HEK293T (cell line): ENCODE measurements at regions not wholly inside any gene's neighbourhood (a gene's known extent, or its start where the extent isn't known, plus 50 kb on each side); places are given as distances from the start of the nearest gene placed in this dataset.
"Not testable (repeated sequence)": the region's sequence is repeated elsewhere in the genome, so short reads cannot be mapped to it uniquely, and the experiment has no call there.

Experiments
- CTCF ChIA-PET: fragments of 350-600 bp; formaldehyde crosslinking; extraction: SDS; loops from one replicate; lab custom pipeline; 2021; ENCODE audit warnings: antibody characterized with exemption, inconsistent platforms; lab: Yijun Ruan, JAX
- POLR2A ChIA-PET: fragments of 350-600 bp; formaldehyde crosslinking; extraction: SDS; loops from one replicate; lab custom pipeline; 2020; ENCODE audit warnings: antibody characterized with exemption, inconsistent platforms; lab: Yijun Ruan, JAX
- DNase-seq: peaks from one replicate; pipeline ENCODE4 v3.0.0; 2012; ENCODE audit warnings: mixed read lengths; ENCODE audit errors: extremely low spot score
- ARNT ChIP-seq: fragments of 450-650 bp; IDR thresholded peaks from 2 replicates; pipeline ENCODE4 v1.6.1; 2017; ENCODE audit warnings: mild to moderate bottlenecking
- BHLHE40 ChIP-seq: fragments of 450-650 bp; IDR thresholded peaks from 2 replicates; pipeline ENCODE4 v1.6.1; 2016; ENCODE audit warnings: mild to moderate bottlenecking, moderate library complexity, borderline replicate concordance
- CTBP1 ChIP-seq: fragments of 450-650 bp; IDR thresholded peaks from 2 replicates; pipeline ENCODE4 v1.6.1; 2016; ENCODE audit warnings: borderline replicate concordance
- ELF4 ChIP-seq: fragments of 450-650 bp; IDR thresholded peaks from 2 replicates; pipeline ENCODE4 v1.6.1; 2017; ENCODE audit warnings: antibody characterized with exemption
- FOXA1 ChIP-seq: fragments of 450-650 bp; IDR thresholded peaks from 2 replicates; pipeline ENCODE4 v1.6.1; 2016; ENCODE audit warnings: mild to moderate bottlenecking
- FOXK2 ChIP-seq: fragments of 450-650 bp; IDR thresholded peaks from 2 replicates; pipeline ENCODE4 v1.6.1; 2016; ENCODE audit warnings: mild to moderate bottlenecking
- FOXM1 ChIP-seq: fragments of 450-650 bp; IDR thresholded peaks from 2 replicates; pipeline ENCODE4 v1.6.1; 2017; ENCODE audit warnings: mild to moderate bottlenecking, borderline replicate concordance
- HDGF ChIP-seq: fragments of 450-650 bp; IDR thresholded peaks from 2 replicates; pipeline ENCODE4 v1.6.1; 2017; ENCODE audit warnings: antibody characterized with exemption, borderline replicate concordance
- L3MBTL2 ChIP-seq: fragments of 450-650 bp; conservative IDR thresholded peaks from 2 replicates; pipeline ENCODE4 v1.6.1; 2016; ENCODE audit warnings: mild to moderate bottlenecking
- LEF1 ChIP-seq: fragments of 450-650 bp; IDR thresholded peaks from 2 replicates; pipeline ENCODE4 v1.6.1; 2017; ENCODE audit warnings: mild to moderate bottlenecking, borderline replicate concordance
- NFRKB ChIP-seq: fragments of 450-650 bp; IDR thresholded peaks from 2 replicates; pipeline ENCODE4 v1.6.1; 2016; ENCODE audit warnings: mild to moderate bottlenecking, moderate library complexity
- SP1 ChIP-seq: fragments of 450-650 bp; IDR thresholded peaks from 2 replicates; pipeline ENCODE4 v1.6.1; 2017
- SUZ12 ChIP-seq: fragments of 450-650 bp; IDR thresholded peaks from 2 replicates; pipeline ENCODE4 v1.6.1; 2016; ENCODE audit warnings: mild to moderate bottlenecking
- TARDBP ChIP-seq: fragments of 450-650 bp; IDR thresholded peaks from 2 replicates; pipeline ENCODE4 v1.6.1; 2016
- ZNF384 ChIP-seq: fragments of 450-650 bp; IDR thresholded peaks from 2 replicates; pipeline ENCODE4 v1.6.1; 2016
- TF ChIP-seq, protein P1 (sequence below): fragments of 450-650 bp; IDR thresholded peaks from 2 replicates; pipeline ENCODE4 v1.6.1; 2016

DNA sequence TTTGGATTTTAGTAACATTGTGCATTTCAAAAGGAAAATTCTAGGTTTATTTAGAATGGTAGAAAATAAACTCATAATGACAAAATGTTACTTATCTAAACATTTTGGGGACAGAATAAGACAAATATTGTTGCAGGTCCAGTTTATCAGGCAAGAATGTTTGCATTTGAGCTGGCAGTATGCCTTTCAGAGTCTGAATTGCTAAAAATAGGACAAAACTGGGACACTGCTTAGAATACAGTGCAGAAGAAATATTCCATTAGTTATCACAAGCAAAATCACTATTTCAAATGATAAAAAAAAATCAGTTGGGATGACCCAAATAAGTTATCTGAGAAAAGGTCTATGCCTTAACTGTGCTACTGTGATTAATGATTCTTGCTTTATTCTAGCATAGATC is 870.3 kb upstream of the MIR17HG start:
- no peak for DNase-seq
- ChIA-PET CTCF (no interaction called here), POLR2A (no interaction called here)
- TF ChIP-seq CTBP1 (no peak), ELF4 (no peak), FOXM1 (no peak), HDGF (no peak), ARNT (no peak), TARDBP (no peak), L3MBTL2 (no peak), SUZ12 (no peak), ZNF384 (no peak), NFRKB (no peak)
- TF ChIP-seq, protein P1, sequence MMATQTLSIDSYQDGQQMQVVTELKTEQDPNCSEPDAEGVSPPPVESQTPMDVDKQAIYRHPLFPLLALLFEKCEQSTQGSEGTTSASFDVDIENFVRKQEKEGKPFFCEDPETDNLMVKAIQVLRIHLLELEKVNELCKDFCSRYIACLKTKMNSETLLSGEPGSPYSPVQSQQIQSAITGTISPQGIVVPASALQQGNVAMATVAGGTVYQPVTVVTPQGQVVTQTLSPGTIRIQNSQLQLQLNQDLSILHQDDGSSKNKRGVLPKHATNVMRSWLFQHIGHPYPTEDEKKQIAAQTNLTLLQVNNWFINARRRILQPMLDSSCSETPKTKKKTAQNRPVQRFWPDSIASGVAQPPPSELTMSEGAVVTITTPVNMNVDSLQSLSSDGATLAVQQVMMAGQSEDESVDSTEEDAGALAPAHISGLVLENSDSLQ, result no peak

DNA sequence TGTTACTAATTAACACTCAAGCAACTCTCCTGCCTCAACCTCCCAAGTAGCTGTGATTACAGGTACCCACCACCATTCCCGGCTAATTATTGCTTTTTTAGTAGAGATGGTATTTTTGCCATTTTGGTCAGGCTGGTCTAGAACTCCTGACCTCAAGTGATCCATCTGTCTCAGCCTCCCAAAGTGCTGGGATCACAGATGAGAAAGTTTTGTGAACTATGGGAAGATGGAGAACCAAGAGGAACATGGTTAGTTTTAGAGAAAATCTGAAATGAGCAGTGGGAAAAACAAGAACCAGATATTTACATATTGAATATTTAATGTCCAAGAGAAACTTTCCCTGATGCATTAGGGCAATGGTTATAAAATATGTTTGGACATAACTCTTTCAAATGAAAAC is 863.6 kb upstream of the MIR17HG start:
- TF ChIP-seq FOXK2 (no peak), SP1 (no peak), L3MBTL2 (no peak), ELF4 (no peak), FOXM1 (no peak), HDGF (no peak), TARDBP (no peak), FOXA1 (no peak), ZNF384 (no peak), ARNT (no peak), SUZ12 (no peak), BHLHE40 (no peak)
- TF ChIP-seq, protein P1, result no peak
- ChIA-PET CTCF (no interaction called here), POLR2A (no interaction called here)
- no peak for DNase-seq

DNA sequence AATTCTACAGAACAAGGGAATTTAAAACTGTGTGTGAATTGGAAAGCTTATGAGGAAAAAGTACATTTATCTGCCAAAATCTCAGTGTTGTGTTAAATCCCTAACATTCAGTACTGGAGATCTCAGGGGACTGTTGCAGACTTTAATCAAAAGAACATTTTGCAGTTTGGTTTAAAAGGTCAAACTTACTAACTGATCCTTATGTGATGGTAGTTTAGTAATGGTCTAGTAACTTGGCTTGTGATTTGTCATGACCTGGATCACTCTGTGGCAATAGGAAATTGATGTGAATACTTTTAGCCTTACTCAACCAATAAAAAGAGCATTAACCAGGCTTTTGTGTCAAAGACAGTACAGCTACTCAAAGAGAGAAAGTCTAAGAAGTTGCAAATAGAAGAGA is 862.1 kb upstream of the MIR17HG start:
- ChIA-PET CTCF (interaction anchor here (0.6 kb wide), 1 partner anchor 370 kb away, joined by 7 read pairs; no protein-coding TSS in a partner anchor), POLR2A (no interaction called here)
- DNase-seq, result no peak
- TF ChIP-seq BHLHE40, result no peak
- TF ChIP-seq CTBP1, result no peak
- no peak for TF ChIP-seq FOXK2

DNA sequence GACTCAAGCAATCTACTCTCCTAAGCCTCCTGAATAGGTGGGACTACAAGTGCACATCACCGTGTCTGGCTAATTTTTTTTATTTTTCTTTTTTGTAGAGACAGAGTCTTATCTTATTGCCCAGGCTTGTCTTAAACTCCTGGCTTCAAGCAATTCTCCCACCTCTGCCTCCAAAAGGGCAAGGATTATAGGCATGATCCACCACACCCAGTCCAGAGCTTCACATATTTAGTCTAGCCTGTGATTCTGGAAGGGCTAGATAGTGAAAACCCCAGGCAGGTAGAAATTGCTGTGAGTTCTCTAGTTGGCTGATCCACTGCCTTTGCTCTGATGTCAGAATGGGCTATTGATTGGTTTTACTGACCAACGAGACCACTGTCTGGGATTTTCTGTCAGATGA is 854.6 kb upstream of the MIR17HG start:
- TF ChIP-seq FOXK2, result no peak
- TF ChIP-seq ZNF384, result no peak
- TF ChIP-seq ELF4, result no peak
- TF ChIP-seq ARNT, result no peak
- TF ChIP-seq CTBP1, result no peak
- no peak for TF ChIP-seq TARDBP
- TF ChIP-seq HDGF, result no peak
- no peak for TF ChIP-seq LEF1
- TF ChIP-seq SUZ12, result no peak
- TF ChIP-seq, protein P1, result no peak
- TF ChIP-seq L3MBTL2, result no peak
- no peak for TF ChIP-seq NFRKB
- TF ChIP-seq FOXM1, result no peak
- TF ChIP-seq SP1, result no peak
- TF ChIP-seq FOXA1, result no peak
- no peak for TF ChIP-seq BHLHE40
- no peak for DNase-seq
- ChIA-PET POLR2A (no interaction called here), CTCF (no interaction called here)

DNA sequence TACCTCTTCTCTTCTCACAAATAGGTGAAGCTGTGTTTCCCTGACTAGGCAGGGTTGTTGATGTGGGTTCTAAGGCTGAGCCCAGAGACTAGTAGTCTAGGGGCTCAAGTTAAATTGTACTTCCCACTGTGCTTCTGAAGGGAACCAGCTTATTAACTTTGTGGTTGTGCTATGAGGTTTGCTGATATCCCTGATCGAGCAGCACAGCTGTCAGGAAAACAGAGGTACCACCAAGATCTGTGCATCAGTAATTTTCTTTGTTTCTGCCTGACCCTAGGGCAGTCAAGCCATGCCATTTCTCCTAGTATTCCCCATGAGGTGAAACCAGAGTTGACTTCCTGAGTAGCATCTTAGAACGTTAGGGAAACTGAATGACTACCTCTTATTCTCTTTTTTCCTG is 853.8 kb upstream of the MIR17HG start:
- CTCF ChIA-PET, result no interaction called here
- no peak for DNase-seq
- TF ChIP-seq ZNF384 (no peak), ARNT (no peak), CTBP1 (no peak), BHLHE40 (no peak), SP1 (no peak), FOXA1 (no peak), HDGF (no peak), FOXK2 (no peak), L3MBTL2 (no peak), TARDBP (no peak)
- TF ChIP-seq, protein P1, result no peak
- POLR2A ChIA-PET, result no interaction called here

DNA sequence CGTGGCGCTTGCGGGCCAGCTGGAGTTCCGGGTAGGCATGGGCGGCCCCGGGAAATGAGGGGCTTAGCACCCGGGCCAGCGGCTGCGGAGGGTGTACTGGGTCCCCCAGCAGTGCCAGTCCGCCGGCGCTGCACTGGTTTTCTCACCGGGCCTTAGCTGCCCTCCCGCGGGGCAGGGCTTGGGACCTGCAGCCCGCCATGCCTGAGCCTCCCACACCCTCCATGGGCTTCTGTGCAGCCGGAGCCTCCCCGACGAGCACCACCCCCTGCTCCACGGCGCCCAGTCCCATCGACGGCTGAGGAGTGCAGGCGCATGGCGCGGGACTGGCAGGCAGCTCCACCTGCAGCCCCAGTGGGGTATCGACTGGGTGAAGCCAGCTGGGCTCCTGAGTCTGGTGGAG is 852.6 kb upstream of the MIR17HG start:
- CTCF ChIA-PET, POLR2A ChIA-PET, DNase-seq: not testable (repeated sequence)
